ENCODE measurements at regions not wholly inside any gene's neighbourhood (a gene's known extent, or its start where the extent isn't known, plus 50 kb on each side); places are given as distances from the start of the nearest gene placed in this dataset.

- no peaks in the 10 kb centered on the region for H3K9me3 Mint-ChIP-seq (ENCODE audit: low read depth)
- no peak overlapping the region for H3K27ac Mint-ChIP-seq
- no peaks in the 10 kb centered on the region for H3K27me3 Mint-ChIP-seq
- TF ChIP-seq CTCF (IDR thresholded peaks at IDR 0.05; ENCODE audit: unreplicated experiment) = no peak
- no peaks in the 10 kb centered on the region for H3K36me3 Mint-ChIP-seq (ENCODE audit: insufficient read depth)
- DNase-seq (ENCODE audit: low spot score, unreplicated experiment) = no peak
- no peaks in the 10 kb centered on the region for H3K4me1 Mint-ChIP-seq (ENCODE audit: low read depth)
- H3K4me3 Mint-ChIP-seq (ENCODE audit: low read depth) = no peak overlapping the region
Measured at GRCh38 chr5:159480849-159481248, 150.6 kb upstream of the IL12B start.

DNA sequence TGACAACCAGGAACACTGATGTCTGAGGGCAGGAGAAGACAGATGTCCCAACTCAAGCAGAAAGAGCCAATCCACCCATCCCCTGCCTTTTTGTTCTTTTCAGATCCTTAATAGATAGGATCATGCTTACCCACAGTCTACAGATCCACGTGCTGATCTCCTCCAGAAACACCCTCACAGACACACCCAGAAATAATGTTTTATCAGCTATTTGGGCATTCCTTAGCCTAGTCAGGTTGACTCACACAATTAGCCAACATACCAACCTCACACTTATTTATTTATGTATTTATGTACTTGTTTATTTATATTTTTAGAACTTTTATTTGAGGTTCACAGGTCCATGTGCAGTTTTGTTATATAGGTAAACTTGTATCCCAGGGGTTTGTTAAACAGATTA lies 151.5 kb upstream of the IL12B start:
- no peak for TF ChIP-seq CTCF (IDR thresholded peaks at IDR 0.05; ENCODE audit: unreplicated experiment)
- Mint-ChIP-seq H3K27me3 (no peaks in the 10 kb centered on the region), H3K36me3 (ENCODE audit: insufficient read depth) (no peaks in the 10 kb centered on the region), H3K4me1 (ENCODE audit: low read depth) (no peaks in the 10 kb centered on the region), H3K9me3 (ENCODE audit: low read depth) (no peaks in the 10 kb centered on the region), H3K27ac (no peak overlapping the region), H3K4me3 (ENCODE audit: low read depth) (no peak overlapping the region)
- DNase-seq (ENCODE audit: low spot score, unreplicated experiment) = no peak

DNA sequence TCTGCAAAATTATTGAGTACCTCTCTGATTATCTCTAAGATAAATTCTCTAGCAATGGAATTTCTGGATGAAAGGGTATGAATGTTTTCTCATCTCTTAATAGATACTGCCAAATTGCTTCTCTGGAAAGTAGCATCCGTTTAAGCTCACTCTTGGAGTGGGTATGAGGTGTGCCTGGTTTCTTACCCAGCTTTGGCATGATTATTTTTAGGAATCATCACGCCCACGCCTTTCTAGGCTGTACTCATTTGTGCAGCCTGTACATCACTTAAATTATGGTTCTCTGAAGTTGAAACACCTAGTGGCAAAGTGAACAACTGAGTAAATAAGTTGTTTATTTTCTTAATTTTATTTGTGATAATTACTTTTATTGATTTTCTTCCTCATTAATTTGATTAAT lies 156.5 kb upstream of the IL12B start:
- H3K9me3 Mint-ChIP-seq (ENCODE audit: low read depth) = no peaks in the 10 kb centered on the region
- no peak overlapping the region for H3K4me3 Mint-ChIP-seq (ENCODE audit: low read depth)
- no peak overlapping the region for H3K27ac Mint-ChIP-seq
- no peaks in the 10 kb centered on the region for H3K36me3 Mint-ChIP-seq (ENCODE audit: insufficient read depth)
- no peaks in the 10 kb centered on the region for H3K27me3 Mint-ChIP-seq
- no peak for TF ChIP-seq CTCF (IDR thresholded peaks at IDR 0.05; ENCODE audit: unreplicated experiment)
- no peak for DNase-seq (ENCODE audit: low spot score, unreplicated experiment)
- no peaks in the 10 kb centered on the region for H3K4me1 Mint-ChIP-seq (ENCODE audit: low read depth)

DNA sequence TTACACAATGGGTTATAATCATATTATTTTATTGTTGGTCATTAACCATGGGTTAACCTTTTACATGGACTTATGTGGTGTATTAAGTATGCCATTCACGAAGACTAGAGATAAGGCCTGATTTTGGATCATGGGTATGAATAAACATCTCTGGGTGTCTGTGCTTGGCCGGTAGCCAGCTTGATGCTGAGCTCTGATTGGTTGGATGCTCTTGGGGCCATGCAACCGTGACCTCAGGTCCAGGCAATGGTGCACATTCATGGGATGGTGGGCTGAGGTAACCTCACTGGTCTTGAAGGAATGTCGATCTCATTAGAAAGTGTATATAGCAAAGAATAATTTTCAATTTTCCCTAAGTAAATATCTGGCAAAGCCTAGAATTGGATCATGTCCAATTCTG lies 158.2 kb upstream of the IL12B start:
- H3K36me3 Mint-ChIP-seq (ENCODE audit: insufficient read depth) = no peaks in the 10 kb centered on the region
- no peak overlapping the region for H3K4me3 Mint-ChIP-seq (ENCODE audit: low read depth)
- no peak for DNase-seq (ENCODE audit: low spot score, unreplicated experiment)
- no peaks in the 10 kb centered on the region for H3K27me3 Mint-ChIP-seq
- no peak for TF ChIP-seq CTCF (IDR thresholded peaks at IDR 0.05; ENCODE audit: unreplicated experiment)
- H3K9me3 Mint-ChIP-seq (ENCODE audit: low read depth) = no peaks in the 10 kb centered on the region
- no peak overlapping the region for H3K27ac Mint-ChIP-seq
- no peaks in the 10 kb centered on the region for H3K4me1 Mint-ChIP-seq (ENCODE audit: low read depth)

DNA sequence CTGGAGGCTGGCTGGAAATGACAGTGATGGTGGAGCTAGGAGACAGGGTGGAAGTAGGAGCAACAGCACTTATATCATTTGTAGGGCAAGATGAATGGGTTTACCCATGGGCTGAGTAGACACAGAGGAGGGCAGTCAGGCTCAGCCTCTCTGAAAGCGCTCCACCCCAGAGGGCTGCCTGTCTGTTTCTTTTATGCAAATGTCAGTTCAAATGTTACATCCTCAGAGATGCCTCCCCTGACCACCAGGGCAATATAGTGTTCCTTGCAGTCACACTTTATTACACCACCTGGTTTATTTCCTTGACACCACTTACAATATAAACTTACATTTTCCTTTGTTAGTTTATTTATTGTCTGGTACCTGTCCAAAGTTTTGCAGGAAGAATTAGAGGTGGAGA lies 159.5 kb upstream of the IL12B start:
- DNase-seq (ENCODE audit: low spot score, unreplicated experiment) = no peak
- Mint-ChIP-seq H3K9me3 (ENCODE audit: low read depth) (no peaks in the 10 kb centered on the region), H3K4me3 (ENCODE audit: low read depth) (no peak overlapping the region), H3K4me1 (ENCODE audit: low read depth) (no peaks in the 10 kb centered on the region), H3K27ac (no peak overlapping the region), H3K27me3 (no peaks in the 10 kb centered on the region), H3K36me3 (ENCODE audit: insufficient read depth) (no peaks in the 10 kb centered on the region)
- no peak for TF ChIP-seq CTCF (IDR thresholded peaks at IDR 0.05; ENCODE audit: unreplicated experiment)
